ENCODE measurements at regions not wholly inside any gene's neighbourhood (a gene's known extent, or its start where the extent isn't known, plus 50 kb on each side); places are given as distances from the start of the nearest gene placed in this dataset.

DNA sequence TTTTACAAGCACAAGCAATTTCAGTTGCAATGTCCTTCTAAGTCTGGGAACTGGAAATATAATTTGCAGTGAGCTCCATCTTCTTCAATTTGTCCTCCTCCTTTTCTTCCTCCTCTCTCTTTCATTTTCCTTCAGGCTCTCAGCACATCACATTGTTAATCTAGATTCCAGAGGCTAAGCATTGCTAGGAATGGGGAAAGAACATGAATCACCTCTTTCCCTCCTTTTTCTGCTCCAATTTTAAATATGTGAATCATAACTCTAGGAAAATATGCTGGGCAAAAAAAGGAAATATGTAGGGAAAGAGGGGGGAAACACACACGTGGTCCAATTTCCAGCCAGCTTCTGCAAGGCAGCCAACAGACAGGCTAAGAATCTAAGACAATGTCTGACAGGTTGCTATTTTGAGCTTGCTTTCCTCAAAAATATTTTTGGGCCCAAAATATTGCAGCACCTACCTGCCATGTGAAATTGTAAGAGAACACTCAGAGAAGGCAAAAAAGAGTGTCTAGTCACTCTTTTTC lies 72.7 kb upstream of the NUPR2 start:
- in situ Hi-C loops (cut with MboI; ENCODE audit: low sequenced_read_pairs, unreplicated experiment), result no loop called here
- no peak for DNase-seq (ENCODE audit: low spot score)
- TF ChIP-seq, protein P1, sequence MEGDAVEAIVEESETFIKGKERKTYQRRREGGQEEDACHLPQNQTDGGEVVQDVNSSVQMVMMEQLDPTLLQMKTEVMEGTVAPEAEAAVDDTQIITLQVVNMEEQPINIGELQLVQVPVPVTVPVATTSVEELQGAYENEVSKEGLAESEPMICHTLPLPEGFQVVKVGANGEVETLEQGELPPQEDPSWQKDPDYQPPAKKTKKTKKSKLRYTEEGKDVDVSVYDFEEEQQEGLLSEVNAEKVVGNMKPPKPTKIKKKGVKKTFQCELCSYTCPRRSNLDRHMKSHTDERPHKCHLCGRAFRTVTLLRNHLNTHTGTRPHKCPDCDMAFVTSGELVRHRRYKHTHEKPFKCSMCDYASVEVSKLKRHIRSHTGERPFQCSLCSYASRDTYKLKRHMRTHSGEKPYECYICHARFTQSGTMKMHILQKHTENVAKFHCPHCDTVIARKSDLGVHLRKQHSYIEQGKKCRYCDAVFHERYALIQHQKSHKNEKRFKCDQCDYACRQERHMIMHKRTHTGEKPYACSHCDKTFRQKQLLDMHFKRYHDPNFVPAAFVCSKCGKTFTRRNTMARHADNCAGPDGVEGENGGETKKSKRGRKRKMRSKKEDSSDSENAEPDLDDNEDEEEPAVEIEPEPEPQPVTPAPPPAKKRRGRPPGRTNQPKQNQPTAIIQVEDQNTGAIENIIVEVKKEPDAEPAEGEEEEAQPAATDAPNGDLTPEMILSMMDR (IDR thresholded peaks at IDR 0.05; ENCODE audit: borderline replicate concordance, control extremely low read depth, extremely low read depth, insufficient read depth, missing control alignments), result no peak

DNA sequence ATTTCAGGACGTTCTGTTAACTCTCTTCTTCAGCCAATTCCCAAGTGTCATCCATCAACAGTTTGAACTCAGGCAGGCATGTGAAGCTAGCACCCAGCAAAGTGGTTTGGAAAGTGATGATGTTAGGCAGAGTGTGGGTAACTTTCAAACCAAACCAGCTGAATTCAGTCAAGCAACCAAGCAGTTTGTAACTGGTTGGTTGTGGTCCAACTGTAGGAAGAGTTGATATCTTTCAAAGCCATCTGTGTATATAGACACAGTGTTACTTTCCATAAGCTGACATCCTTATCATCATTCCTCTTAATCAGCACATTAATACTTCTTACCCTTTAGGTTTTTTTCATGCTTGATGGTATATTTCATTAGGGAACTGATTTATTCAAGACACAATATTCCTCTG lies 72.2 kb upstream of the NUPR2 start:
- TF ChIP-seq, protein P1 (IDR thresholded peaks at IDR 0.05; ENCODE audit: borderline replicate concordance, control extremely low read depth, extremely low read depth, insufficient read depth, missing control alignments), result no peak
- in situ Hi-C loops (cut with MboI; ENCODE audit: low sequenced_read_pairs, unreplicated experiment), result no loop called here
- no peak for DNase-seq (ENCODE audit: low spot score)

DNA sequence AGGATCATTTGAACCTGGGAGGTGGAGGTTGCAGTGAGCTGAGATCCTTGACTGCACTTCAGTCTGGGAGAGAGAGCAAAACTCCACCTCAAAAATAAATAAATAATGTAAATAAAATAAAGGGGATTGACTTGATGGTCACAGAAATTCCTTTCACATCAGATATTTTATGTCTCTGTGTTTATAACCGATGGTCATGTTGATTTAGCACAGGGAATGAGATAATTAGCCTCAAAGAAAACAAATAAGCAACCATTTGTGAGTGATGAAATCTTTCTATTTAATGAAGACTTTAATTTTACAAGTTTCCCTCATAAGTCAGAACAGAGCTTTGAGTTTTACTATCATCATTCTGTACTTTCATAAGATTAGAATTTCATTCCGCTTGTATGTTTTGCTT lies 64.8 kb upstream of the NUPR2 start:
- TF ChIP-seq, protein P1 (IDR thresholded peaks at IDR 0.05; ENCODE audit: borderline replicate concordance, control extremely low read depth, extremely low read depth, insufficient read depth, missing control alignments), result no peak
- DNase-seq (ENCODE audit: low spot score), result no peak
- in situ Hi-C loops (cut with MboI; ENCODE audit: low sequenced_read_pairs, unreplicated experiment), result no loop called here

DNA sequence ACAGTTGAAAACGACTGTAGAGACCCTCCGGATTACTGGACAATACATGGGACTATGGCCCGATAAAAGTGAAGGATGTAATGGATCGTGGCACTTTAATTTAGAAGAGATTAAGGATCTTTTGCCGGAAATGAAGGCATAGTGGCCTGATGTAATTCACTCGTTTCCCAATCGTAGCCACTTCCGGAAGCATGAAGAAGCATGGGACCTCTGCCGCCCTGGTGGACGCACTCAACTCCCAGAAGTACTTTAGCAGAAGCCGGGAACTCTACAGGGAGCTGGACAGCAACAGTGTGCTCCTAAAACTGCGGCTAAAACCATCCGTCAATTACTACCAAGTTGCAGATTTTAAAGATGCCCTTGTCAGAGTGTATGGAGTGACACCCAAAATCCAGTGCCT lies 59.6 kb upstream of the NUPR2 start:
- in situ Hi-C loops (cut with MboI; ENCODE audit: low sequenced_read_pairs, unreplicated experiment), result no loop called here

DNA sequence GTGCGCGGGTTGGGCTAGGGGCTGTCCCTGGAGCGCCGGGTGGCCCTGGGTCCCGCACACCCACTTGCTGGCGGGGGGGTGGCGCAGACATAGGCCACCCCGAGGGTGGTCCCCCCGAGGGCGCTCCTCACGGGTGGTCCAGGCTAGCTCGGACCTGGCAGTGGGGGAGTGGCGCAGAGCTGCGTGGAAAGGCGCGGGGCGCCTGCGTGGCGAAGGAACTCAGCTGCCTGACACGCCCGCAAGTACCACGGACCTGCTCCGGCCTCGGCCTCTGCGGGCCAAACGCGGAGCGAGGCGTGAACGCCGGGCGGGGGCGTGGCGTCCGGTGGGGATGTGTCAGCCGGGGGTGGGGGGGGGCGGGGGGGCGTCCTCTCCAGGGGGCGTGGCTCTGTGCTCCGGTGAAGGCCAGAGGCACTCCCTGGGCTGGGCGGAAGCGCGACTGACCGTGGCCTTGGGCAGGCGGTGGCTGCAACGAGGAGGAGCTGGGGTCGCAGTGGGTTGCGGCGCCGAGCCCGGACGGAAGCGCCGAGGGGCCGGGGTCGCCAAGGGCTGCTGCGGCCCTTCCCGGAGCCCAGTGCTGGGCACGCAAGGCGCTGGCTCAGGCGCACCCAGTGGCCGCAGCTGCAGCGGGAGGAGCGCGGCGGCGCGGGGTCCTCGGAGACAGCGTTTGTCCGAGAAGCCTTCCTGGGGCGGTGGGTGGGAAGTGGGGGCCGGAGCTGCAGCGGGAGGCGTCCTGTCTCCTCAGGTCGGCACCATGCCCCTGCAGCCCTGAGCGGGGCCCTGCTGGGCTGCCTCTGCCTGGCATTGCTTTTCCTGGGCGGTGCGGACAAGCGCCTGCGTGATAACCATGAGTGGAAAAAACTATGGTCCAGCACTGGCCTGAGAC lies 58.9 kb upstream of the NUPR2 start:
- in situ Hi-C loops (cut with MboI; ENCODE audit: low sequenced_read_pairs, unreplicated experiment), result no loop called here
- DNase-seq (ENCODE audit: low spot score), result no peak
- TF ChIP-seq, protein P1 (IDR thresholded peaks at IDR 0.05; ENCODE audit: borderline replicate concordance, control extremely low read depth, extremely low read depth, insufficient read depth, missing control alignments), result no peak

More for the DNA sequence above, 59.6 kb upstream of the NUPR2 start:
- TF ChIP-seq, protein P1 (IDR thresholded peaks at IDR 0.05; ENCODE audit: borderline replicate concordance, control extremely low read depth, extremely low read depth, insufficient read depth, missing control alignments), result no peak
- DNase-seq (ENCODE audit: low spot score), result no peak

DNA sequence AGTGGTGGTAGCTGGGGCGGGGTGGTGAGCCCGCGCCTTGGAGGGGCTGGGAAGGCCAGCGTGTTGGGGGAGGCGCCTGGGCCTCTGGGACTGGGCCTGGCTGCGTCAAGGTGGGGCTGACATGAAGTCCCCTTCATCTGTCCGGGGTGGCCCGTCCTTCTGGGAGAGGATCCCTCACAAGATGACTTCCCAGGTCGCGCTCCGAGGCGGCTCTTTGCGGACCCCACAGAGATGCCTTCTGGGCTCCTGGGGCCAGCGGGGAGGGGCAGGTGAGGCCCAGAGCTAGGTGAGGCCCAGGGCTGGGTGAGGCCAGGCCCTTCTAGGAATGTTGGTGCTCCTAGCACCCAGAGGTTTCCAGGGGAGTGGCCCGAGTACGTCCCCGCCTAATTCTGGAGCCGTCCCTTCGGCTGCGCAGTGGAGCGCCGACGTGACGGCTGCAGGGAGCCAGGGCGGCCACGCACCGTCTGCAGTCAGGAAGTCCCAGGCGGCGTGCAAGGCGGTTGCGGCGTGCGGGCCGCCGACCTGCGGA lies 58.2 kb upstream of the NUPR2 start:
- no peak for DNase-seq (ENCODE audit: low spot score)
- in situ Hi-C loops (cut with MboI; ENCODE audit: low sequenced_read_pairs, unreplicated experiment), result no loop called here
- TF ChIP-seq, protein P1 (IDR thresholded peaks at IDR 0.05; ENCODE audit: borderline replicate concordance, control extremely low read depth, extremely low read depth, insufficient read depth, missing control alignments), result no peak

Measured in GM13976 (cell line).